ENCODE measurements at regions not wholly inside any gene's neighbourhood (a gene's known extent, or its start where the extent isn't known, plus 50 kb on each side); places are given as distances from the start of the nearest gene placed in this dataset.

DNA sequence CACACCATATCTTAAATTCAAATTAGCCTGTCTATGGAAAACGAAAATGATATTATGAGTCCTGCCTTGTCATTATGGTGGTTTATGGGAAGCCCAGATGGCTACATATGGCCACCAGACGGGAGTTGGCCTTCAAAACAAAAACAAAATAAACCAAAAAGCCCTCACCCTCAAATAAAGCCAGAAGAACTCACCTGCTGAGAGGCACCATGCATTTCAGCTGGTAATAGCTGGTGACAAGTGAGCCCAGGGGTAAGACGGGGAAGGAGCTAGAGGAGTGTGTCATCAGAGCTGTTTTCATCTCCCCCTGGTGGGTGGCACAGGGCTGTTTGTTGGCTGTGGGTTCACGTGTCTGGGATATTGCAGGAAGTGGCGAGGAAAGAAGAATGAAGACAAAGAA is 152.9 kb downstream of the EFNB2 start:
- no peak for DNase-seq (ENCODE audit: low read depth)

DNA sequence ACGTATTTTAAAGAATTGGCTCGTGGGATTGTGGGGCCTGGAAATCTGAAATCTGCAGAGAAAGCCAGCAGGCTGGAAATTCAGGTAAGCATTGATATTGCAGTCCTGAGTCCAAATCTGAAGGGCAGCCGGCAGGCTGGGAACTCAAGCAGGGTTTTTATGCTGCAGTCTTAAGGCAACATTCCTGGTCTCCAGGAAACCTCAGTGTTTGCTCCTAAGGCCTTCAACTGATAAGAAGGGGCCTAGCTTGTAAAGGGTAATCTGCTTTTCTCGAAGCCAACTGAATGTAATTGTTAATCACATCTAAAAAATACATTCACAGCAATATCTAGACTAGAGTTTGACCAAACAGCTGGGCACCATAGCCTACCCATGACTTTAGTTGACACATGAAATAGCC is 154.4 kb downstream of the EFNB2 start:
- no peak for DNase-seq (ENCODE audit: low read depth)

GRCh38 chr13:106377931-106378662 is 157.4 kb downstream of the EFNB2 start:
- no peak for DNase-seq (ENCODE audit: low read depth)

DNA sequence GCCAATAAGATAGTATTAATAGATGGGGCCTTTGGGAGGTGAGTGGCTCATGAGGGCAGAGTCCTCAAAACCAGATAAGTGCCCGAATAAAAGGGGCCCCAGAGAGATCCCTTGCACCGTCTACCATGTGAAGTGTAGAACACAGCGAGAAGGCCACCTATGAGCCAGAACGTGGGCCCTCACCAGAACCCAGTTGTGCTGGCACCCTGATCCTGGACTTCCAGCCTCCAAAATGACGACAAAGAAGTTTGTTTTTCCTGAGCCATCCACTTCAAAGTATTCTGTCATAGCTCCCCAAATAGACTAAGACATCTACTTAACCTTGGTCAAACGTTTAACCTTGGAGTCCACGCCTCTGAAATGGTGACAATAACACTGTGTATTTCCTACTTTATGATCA is 158.1 kb downstream of the EFNB2 start:
- no peak for DNase-seq (ENCODE audit: low read depth)

GRCh38 chr13:106376401-106377112 is 158.9 kb downstream of the EFNB2 start:
- no peak for DNase-seq (ENCODE audit: low read depth)

DNA sequence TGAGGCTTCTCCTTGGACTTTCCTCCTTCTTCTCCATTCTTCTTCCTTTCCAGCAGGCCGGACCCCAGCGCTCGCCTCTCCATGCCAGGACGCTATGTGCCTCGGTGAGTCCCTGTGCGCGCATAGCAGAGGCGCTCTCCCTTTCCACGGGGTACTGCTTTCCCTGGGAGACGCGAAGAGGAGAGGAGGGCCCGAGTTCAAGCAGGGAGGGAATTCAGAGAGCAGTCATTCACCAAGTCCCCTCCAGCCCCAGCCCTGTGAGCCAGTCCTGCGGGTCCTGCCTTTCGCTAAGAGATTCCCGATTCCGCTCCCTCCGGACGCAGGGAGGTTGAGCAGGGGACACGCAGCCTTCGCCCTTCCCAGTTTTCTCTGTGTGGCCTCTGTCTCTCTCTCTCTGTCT is 160.4 kb downstream of the EFNB2 start:
- DNase-seq (ENCODE audit: low read depth), result no peak

- DNase-seq (ENCODE audit: low read depth), result no peak
Observed at GRCh38 chr13:106374631-106375030, 160.8 kb downstream of the EFNB2 start.

DNA sequence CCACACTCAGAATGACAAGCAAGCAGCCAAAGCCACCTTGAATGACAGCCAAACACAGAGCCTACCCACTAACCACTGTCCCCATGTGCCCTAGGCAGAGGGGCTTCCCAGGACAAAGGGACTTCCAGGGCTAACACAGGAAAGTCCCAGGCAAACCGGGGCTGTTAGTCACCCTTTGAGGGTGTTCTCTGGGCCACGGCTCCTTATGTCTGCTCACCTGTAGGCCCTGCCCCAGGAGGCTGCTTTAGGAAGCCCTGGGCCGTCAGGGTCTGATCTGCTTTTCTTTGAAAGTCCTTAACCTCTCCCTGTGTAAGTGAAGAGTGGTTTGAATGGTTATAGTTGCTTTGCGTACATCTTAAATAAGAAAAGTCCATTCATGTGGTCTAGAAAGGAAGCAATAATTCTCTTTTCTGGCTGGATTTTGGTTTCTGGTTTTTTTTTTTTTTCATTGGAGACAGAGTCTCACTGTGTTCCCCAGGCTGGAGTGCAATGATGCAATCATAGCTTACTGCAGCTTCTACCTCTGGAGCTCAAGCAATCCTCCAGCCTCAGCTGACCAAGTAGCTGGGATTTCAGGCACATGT is 161.4 kb downstream of the EFNB2 start:
- no peak for DNase-seq (ENCODE audit: low read depth)

GRCh38 chr13:106373304-106373988 is 162.0 kb downstream of the EFNB2 start:
- DNase-seq (ENCODE audit: low read depth), result no peak

DNA sequence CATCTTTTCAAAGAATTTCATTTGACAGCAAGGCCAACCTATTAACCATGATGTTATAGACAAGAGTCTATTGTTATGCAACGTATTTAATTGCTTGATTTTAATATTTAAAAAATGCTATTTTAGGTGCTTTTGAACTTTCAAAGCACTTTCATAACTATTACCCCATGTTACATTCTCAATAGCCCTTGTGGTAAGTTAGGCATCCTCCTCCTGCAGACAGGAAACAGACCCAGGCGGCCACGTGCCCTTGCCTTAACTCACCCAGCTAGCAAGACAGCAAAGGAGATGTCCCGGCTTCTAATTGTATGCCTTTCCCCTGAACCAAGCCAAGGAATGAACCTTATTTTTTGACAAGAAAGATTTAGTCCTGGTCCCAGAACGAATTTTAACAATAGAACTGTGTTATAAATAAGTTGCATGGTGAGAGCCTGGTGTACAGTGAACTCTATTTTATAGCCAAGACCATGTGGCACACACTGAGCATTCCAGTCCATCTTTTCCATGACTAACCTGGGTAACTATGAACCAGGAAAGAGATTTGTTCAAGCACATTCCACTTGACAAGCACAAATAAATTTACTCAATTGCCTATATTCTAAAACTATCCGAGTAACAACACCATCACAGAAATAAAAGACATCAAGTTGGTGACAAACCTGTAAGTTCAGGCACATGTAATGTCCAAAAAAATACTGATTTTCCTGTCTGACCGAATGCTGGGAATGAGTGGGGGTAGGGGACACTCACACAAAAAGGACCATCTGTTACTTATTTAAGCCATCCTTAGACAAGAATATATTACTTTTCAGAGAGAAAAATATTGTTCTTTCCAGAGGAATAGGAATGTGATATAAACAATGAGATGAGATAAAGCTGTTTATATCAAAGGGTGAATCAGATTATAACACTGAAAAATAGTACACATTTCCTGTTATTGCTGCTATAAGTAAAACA is 163.0 kb downstream of the EFNB2 start:
- no peak for DNase-seq (ENCODE audit: low read depth)

DNA sequence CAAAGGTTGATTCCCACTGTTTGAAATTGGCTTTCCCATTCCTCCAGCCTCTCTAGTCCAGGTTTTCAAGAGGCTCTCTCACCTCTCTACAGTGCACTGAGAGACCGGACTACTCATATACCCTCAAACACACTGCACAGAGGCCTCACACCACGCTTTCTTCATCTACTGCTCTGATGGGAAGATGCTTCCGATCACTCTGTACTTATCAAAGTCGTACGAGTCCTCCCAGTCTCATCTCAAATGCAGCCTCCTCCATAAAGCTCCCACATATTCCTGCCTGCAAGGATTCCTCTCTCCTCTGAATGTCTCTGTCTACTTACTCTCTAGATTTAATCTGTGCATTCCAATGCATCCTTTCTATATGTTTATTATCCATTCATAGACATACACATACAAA is 164.4 kb downstream of the EFNB2 start:
- DNase-seq (ENCODE audit: low read depth), result no peak

- no peak for DNase-seq (ENCODE audit: low read depth)
Observed at GRCh38 chr13:106369858-106370257, 165.6 kb downstream of the EFNB2 start.

DNA sequence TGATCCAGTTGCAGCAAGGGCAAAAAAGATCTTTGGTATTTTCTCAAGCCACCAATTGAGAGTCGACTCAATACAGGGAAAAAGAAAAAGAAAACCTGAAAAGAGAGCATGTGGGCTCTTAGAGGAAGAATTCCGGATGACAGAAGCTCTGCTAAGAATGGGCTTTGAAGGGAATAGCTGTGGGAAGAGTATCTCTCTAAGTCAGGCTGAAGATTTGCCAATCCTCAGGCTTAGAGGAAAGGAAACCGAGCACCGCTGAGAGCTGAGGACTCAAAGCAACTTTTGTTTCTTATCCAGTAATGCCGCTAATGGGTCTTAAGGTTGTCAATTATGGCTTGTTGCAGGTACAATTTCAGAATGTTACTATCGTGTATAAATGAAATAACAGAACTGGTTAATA is 166.4 kb downstream of the EFNB2 start:
- DNase-seq (ENCODE audit: low read depth), result no peak

GRCh38 chr13:106367361-106367971 is 168.0 kb downstream of the EFNB2 start:
- no peak for DNase-seq (ENCODE audit: low read depth)

- DNase-seq (ENCODE audit: low read depth), result no peak
Observed at GRCh38 chr13:106362707-106363106, 172.8 kb downstream of the EFNB2 start.

- DNase-seq (ENCODE audit: low read depth), result no peak
Observed at GRCh38 chr13:106361621-106362020, 173.8 kb downstream of the EFNB2 start.

- no peak for DNase-seq (ENCODE audit: low read depth)
Observed at GRCh38 chr13:106357198-106357597, 178.3 kb downstream of the EFNB2 start.

- DNase-seq (ENCODE audit: low read depth), result no peak
Observed at GRCh38 chr13:106355866-106356265, 179.6 kb downstream of the EFNB2 start.

- DNase-seq (ENCODE audit: low read depth), result no peak
Observed at GRCh38 chr13:106354961-106355360, 180.5 kb downstream of the EFNB2 start.

GRCh38 chr13:106352850-106353249 is 182.6 kb downstream of the EFNB2 start:
- DNase-seq (ENCODE audit: low read depth), result no peak

DNA sequence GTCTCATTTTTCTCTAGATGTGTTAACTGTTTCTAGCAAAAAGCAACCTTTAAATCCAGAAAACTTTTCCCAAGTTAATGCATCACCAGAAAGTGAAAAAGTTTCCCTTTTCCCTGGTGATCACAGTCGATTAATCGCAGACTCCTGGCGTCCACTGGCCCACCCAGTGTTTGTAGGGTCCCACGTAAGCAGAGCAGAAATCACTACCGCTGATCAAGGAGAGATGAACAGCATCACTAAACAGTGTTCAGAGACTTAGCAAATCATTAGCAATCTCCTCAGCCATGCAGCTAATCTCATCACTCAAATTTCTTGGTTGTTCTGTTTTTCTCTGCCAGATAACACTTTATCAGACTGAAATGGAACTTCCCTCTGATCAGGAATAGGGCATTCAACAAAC is 184.2 kb downstream of the EFNB2 start:
- DNase-seq (ENCODE audit: low read depth), result no peak

Measured in stimulated activated CD8-positive, alpha-beta memory T cell treated with anti-CD3 and anti-CD28 coated beads, Interleukin-4, amount 100 ng/mL, for 24 hours (primary cell).